ENCODE measurements at regions not wholly inside any gene's neighbourhood (a gene's known extent, or its start where the extent isn't known, plus 50 kb on each side); places are given as distances from the start of the nearest gene placed in this dataset.
"Not testable (repeated sequence)": the region's sequence is repeated elsewhere in the genome, so short reads cannot be mapped to it uniquely, and the experiment has no call there.

- no peak overlapping the region for H3K4me3 ChIP-seq
- ATAC-seq (no peak), DNase-seq (no peak)
- H3K9me3 ChIP-seq = no peaks in the 10 kb centered on the region
- H3K27ac ChIP-seq = no peak overlapping the region
- H3K27me3 ChIP-seq = no peaks in the 10 kb centered on the region
- no peaks in the 10 kb centered on the region for H3K36me3 ChIP-seq (replicated peaks in 1 of 2; ENCODE audit: insufficient read depth in 1 of 2, low read depth in 2 of 2)
- TF ChIP-seq CTCF (IDR thresholded peaks at IDR 0.05) (no peak), POLR2A (IDR thresholded peaks at IDR 0.05) (no peak)
- intact Hi-C loops (cut with DNase I) = no loop called here
- no peaks in the 10 kb centered on the region for H3K4me1 ChIP-seq
These were observed 1360.1 kb downstream of the REEP3 start for GRCh38 chr10:64881257-64881656.

- no peak overlapping the region for H3K4me3 ChIP-seq
- no peak for ATAC-seq
- no peak for TF ChIP-seq POLR2A (IDR thresholded peaks at IDR 0.05)
- no peak for TF ChIP-seq CTCF (IDR thresholded peaks at IDR 0.05)
- H3K4me1 ChIP-seq = no peaks in the 10 kb centered on the region
- H3K9me3 ChIP-seq = no peaks in the 10 kb centered on the region
- H3K36me3 ChIP-seq (replicated peaks in 1 of 2; ENCODE audit: insufficient read depth in 1 of 2, low read depth in 2 of 2) = no peaks in the 10 kb centered on the region
- WGBS, 2 donors = 82 to 89% methylated on average over 1 of the region's 1 CpG
- no peaks in the 10 kb centered on the region for H3K27me3 ChIP-seq
- DNase-seq = no peak
- H3K27ac ChIP-seq = no peak overlapping the region
- intact Hi-C loops (cut with DNase I) = no loop called here
These were observed 1375.4 kb downstream of the REEP3 start for GRCh38 chr10:64896582-64896981.

GRCh38 chr10:64906311-64906710, 1385.1 kb downstream of the REEP3 start:
- WGBS, 2 donors = 10 to 19% methylated on average over 2 of the region's 2 CpGs

GRCh38 chr10:64924306-64924705, 1403.1 kb downstream of the REEP3 start:
- ATAC-seq; intact Hi-C loops (cut with DNase I); DNase-seq; H3K36me3 ChIP-seq (replicated peaks in 1 of 2; ENCODE audit: insufficient read depth in 1 of 2, low read depth in 2 of 2); H3K4me1 ChIP-seq; H3K9me3 ChIP-seq; H3K27me3 ChIP-seq; H3K4me3 ChIP-seq; H3K27ac ChIP-seq: not testable (repeated sequence)
- 38 to 53% methylated on average over 9 to 21 of the region's 21 CpGs for WGBS, 2 donors

More at GRCh38 chr10:64906311-64906710, 1385.1 kb downstream of the REEP3 start:
- H3K4me1 ChIP-seq; H3K27ac ChIP-seq; H3K4me3 ChIP-seq; H3K27me3 ChIP-seq; H3K36me3 ChIP-seq (replicated peaks in 1 of 2; ENCODE audit: insufficient read depth in 1 of 2, low read depth in 2 of 2); ATAC-seq; DNase-seq; H3K9me3 ChIP-seq; intact Hi-C loops (cut with DNase I): not testable (repeated sequence)

GRCh38 chr10:64952042-64952441, 1430.8 kb downstream of the REEP3 start:
- no peaks in the 10 kb centered on the region for H3K9me3 ChIP-seq
- TF ChIP-seq CTCF (IDR thresholded peaks at IDR 0.05) = no peak
- DNase-seq (no peak), ATAC-seq (no peak)
- WGBS, 2 donors = 76 to 90% methylated on average over 2 of the region's 2 CpGs
- H3K27me3 ChIP-seq = no peaks in the 10 kb centered on the region
- H3K4me1 ChIP-seq = no peaks in the 10 kb centered on the region
- H3K36me3 ChIP-seq (replicated peaks in 1 of 2; ENCODE audit: insufficient read depth in 1 of 2, low read depth in 2 of 2) = no peaks in the 10 kb centered on the region
- intact Hi-C loops (cut with DNase I) = no loop called here
- H3K4me3 ChIP-seq = no peak overlapping the region
- no peak overlapping the region for H3K27ac ChIP-seq

- Histone ChIP-seq H3K27ac (no peak overlapping the region), H3K27me3 (no peaks in the 10 kb centered on the region), H3K4me3 (no peak overlapping the region), H3K4me1 (no peaks in the 10 kb centered on the region), H3K36me3 (replicated peaks in 1 of 2; ENCODE audit: insufficient read depth in 1 of 2, low read depth in 2 of 2) (no peaks in the 10 kb centered on the region), H3K9me3 (no peaks in the 10 kb centered on the region)
- 76 to 93% methylated on average over 1 of the region's 1 CpG for WGBS, 2 donors
- DNase-seq (no peak), ATAC-seq (no peak)
- intact Hi-C loops (cut with DNase I) = no loop called here
- no peak for TF ChIP-seq CTCF (IDR thresholded peaks at IDR 0.05)
- TF ChIP-seq POLR2A (IDR thresholded peaks at IDR 0.05) = no peak
These were observed 1435.2 kb downstream of the REEP3 start for GRCh38 chr10:64956441-64956840.

Measured in body of pancreas (tissue), 4 donors.